ENCODE measurements at regions not wholly inside any gene's neighbourhood (a gene's known extent, or its start where the extent isn't known, plus 50 kb on each side); places are given as distances from the start of the nearest gene placed in this dataset.

DNA sequence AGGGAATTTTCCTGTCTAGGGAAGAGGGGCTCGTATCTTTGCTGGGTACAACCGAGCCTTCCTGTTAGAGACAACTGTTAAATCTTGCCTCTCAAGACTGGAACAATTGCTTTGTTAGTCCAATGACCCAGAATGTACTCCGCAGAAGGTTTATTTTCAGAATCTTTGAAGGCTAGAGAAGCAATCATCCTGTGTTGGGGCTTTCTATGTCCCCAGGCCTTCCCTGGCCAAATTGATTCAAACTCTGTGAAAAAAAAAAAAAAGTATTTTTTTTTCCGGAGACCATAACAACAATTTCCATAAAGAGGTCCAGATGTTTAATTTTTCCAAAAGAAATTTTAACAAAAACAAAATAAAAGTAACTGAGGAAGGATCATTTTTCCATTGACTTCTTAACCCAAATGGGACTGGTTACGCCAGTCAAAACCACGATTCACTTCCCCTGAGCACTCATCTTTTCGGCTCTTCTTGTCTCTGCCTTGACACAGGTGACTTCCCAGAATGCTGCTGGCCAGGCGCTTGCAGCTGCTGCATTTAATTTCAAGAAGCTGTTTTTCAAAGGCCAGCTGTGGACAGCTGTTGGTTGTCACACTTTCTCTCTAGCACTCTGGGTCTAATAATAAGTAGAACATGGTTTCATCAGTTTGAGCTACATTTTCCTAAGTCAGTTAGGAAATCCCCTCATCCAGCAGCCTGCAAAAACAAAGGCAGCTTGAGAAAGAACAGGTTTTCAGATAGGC lies 81.6 kb upstream of the MANSC4 start:
- ChIA-PET CTCF (ENCODE audit: low intra/inter-chr PET ratio, low total read pairs) (no interaction called here), POLR2A (no interaction called here)
- H3K27ac ChIP-seq (ENCODE audit: extremely low read length, insufficient read depth, low read length): no peak overlapping the region
- no peak overlapping the region for H2AFZ ChIP-seq (ENCODE audit: low read length)
- in situ Hi-C loops (cut with HindIII; ENCODE audit: extremely low pct_ligation_motif_present, low pct_unique_long_range_greater_than_20kb): no loop called here
- no peaks in the 10 kb centered on the region for H4K20me1 ChIP-seq (ENCODE audit: insufficient read depth, low read length)
- DNase-seq (ENCODE audit: low spot score) (no peak), FAIRE-seq (no peak), ATAC-seq (no peak)
- no TSS peak for BruUV-seq (replicated peaks)
- no peaks in the 10 kb centered on the region for H3K36me3 ChIP-seq (replicated peaks in 1 of 2; ENCODE audit: control insufficient read depth in 1 of 2, insufficient read depth in 2 of 2, low read length in 2 of 2)
- H3K4me3 ChIP-seq (replicated peaks in 1 of 3; ENCODE audit: insufficient read depth in 1 of 3, low read depth in 2 of 3, low read length in 3 of 3): no peak overlapping the region
- TF ChIP-seq, protein P1, sequence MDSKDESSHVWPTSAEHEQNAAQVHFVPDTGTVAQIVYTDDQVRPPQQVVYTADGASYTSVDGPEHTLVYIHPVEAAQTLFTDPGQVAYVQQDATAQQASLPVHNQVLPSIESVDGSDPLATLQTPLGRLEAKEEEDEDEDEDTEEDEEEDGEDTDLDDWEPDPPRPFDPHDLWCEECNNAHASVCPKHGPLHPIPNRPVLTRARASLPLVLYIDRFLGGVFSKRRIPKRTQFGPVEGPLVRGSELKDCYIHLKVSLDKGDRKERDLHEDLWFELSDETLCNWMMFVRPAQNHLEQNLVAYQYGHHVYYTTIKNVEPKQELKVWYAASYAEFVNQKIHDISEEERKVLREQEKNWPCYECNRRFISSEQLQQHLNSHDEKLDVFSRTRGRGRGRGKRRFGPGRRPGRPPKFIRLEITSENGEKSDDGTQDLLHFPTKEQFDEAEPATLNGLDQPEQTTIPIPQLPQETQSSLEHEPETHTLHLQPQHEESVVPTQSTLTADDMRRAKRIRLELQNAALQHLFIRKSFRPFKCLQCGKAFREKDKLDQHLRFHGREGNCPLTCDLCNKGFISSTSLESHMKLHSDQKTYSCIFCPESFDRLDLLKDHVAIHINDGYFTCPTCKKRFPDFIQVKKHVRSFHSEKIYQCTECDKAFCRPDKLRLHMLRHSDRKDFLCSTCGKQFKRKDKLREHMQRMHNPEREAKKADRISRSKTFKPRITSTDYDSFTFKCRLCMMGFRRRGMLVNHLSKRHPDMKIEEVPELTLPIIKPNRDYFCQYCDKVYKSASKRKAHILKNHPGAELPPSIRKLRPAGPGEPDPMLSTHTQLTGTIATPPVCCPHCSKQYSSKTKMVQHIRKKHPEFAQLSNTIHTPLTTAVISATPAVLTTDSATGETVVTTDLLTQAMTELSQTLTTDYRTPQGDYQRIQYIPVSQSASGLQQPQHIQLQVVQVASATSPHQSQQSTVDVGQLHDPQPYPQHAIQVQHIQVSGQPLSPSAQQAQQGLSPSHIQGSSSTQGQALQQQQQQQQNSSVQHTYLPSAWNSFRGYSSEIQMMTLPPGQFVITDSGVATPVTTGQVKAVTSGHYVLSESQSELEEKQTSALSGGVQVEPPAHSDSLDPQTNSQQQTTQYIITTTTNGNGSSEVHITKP (CRISPR knock-in tag; IDR thresholded peaks at IDR 0.05; ENCODE audit: low read depth): no peak
- TF ChIP-seq TMF1 (CRISPR knock-in tag; IDR thresholded peaks at IDR 0.05; ENCODE audit: low read depth): no peak
- TF ChIP-seq ZNF136 (CRISPR knock-in tag; IDR thresholded peaks at IDR 0.05; ENCODE audit: low read depth): no peak
- no peak for TF ChIP-seq FIP1L1 (IDR thresholded peaks at IDR 0.05; ENCODE audit: borderline replicate concordance, insufficient read depth, low read depth, low read length)
- TF ChIP-seq, protein P2, sequence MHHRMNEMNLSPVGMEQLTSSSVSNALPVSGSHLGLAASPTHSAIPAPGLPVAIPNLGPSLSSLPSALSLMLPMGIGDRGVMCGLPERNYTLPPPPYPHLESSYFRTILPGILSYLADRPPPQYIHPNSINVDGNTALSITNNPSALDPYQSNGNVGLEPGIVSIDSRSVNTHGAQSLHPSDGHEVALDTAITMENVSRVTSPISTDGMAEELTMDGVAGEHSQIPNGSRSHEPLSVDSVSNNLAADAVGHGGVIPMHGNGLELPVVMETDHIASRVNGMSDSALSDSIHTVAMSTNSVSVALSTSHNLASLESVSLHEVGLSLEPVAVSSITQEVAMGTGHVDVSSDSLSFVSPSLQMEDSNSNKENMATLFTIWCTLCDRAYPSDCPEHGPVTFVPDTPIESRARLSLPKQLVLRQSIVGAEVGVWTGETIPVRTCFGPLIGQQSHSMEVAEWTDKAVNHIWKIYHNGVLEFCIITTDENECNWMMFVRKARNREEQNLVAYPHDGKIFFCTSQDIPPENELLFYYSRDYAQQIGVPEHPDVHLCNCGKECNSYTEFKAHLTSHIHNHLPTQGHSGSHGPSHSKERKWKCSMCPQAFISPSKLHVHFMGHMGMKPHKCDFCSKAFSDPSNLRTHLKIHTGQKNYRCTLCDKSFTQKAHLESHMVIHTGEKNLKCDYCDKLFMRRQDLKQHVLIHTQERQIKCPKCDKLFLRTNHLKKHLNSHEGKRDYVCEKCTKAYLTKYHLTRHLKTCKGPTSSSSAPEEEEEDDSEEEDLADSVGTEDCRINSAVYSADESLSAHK (CRISPR knock-in tag; IDR thresholded peaks at IDR 0.05; ENCODE audit: borderline replicate concordance): no peak
- no peak for TF ChIP-seq TP53 (CRISPR knock-in tag; conservative IDR thresholded peaks at IDR 0.05)
- no peak overlapping the region for H3K9ac ChIP-seq (ENCODE audit: insufficient read depth, low read depth, low read length)
- intact Hi-C loops (cut with micrococcal nuclease; ENCODE audit: unreplicated experiment): no loop called here
- peaks cover 0 to 6% of the 10 kb centered on the region in 2 experiments; a peak in 1 of 5 replicates for H3K27me3 ChIP-seq (ENCODE audit: control insufficient read depth in 1 of 2, insufficient read depth in 2 of 2, low read length in 2 of 2)
- WGBS (ENCODE audit: low lambda C conversion rate): 21% methylated on average over 8 of the region's 8 CpGs
- H3K4me2 ChIP-seq (ENCODE audit: low read depth, low read length): no peak overlapping the region
- no peaks in the 10 kb centered on the region for H3K79me2 ChIP-seq (ENCODE audit: insufficient read depth, low read length)
- no peaks in the 10 kb centered on the region for H3K4me1 ChIP-seq (ENCODE audit: insufficient read depth, low read length)
- H3K9me3 ChIP-seq (ENCODE audit: low read length): no peaks in the 10 kb centered on the region

Data from HepG2 (cell line).